HepG2 (cell line): ENCODE measurements at regions not wholly inside any gene's neighbourhood (a gene's known extent, or its start where the extent isn't known, plus 50 kb on each side); places are given as distances from the start of the nearest gene placed in this dataset.

ENCODE experiments used
- ATAC-seq: fragments of 200-7000 bp; cut with Tn5 transposase; 3 replicates; pipeline ENCODE4 v1.9.1; 2020; ENCODE audit warnings: mild to moderate bottlenecking, moderate library complexity
- BruUV-seq: library from RNA; stranded (reverse); fragments of 400-500 nt; replicated peaks from 2 replicates; lab custom pipeline; 2021; lab: Mats Ljungman, UMichigan
- CTCF ChIA-PET: fragments of 300-600 bp; formaldehyde crosslinking; extraction: SDS; loops from one replicate; lab custom pipeline; 2021; ENCODE audit warnings: low total read pairs, inconsistent platforms, low intra/inter-chr PET ratio; lab: Yijun Ruan, JAX
- POLR2A ChIA-PET: fragments of 350-600 bp; sonication (Branson Sonifier 250); formaldehyde crosslinking; loops from one replicate; lab custom pipeline; 2020; ENCODE audit warnings: antibody characterized with exemption, inconsistent platforms; lab: Yijun Ruan, JAX
- DNase-seq: peaks from one replicate; pipeline ENCODE4 v3.0.0-alpha.2; 2015; ENCODE audit warnings: low spot score
- FAIRE-seq: peaks from 3 replicates; lab custom pipeline; 2011; peaks lifted over from hg19 to GRCh38; lab: Jason Lieb, UNC
- H2AFZ ChIP-seq: one replicate; pipeline ENCODE4 v1.6.1; 2011; ENCODE audit warnings: low read length, inconsistent platforms
- H3K27ac ChIP-seq: fragments of 300-600 bp; 3 replicates; pipeline ENCODE4 v1.8.0; 2011; ENCODE audit warnings: mixed run types, mild to moderate bottlenecking, mixed read lengths, low read length, inconsistent platforms; ENCODE audit not compliant: insufficient read depth; ENCODE audit errors: extremely low read length
- H3K27me3 ChIP-seq, 2 experiments: fragments of 200-600 bp in 1 of 2; 2 replicates in 1 of 2; 3 replicates in 1 of 2; pipeline versions ENCODE4 v1.6.0 to v1.8.0; 2011; ENCODE audit warnings: low read length in 2 of 2, mild to moderate bottlenecking in 2 of 2, moderate library complexity in 2 of 2, inconsistent platforms in 1 of 2; ENCODE audit not compliant: insufficient read depth in 2 of 2, control insufficient read depth in 1 of 2
- H3K36me3 ChIP-seq, 2 experiments: fragments of 200-600 bp in 1 of 2; replicated peaks in 1 of 2; 2 replicates in 1 of 2; 3 replicates in 1 of 2; pipeline versions ENCODE4 v1.5.1 to v1.8.0; 2011; ENCODE audit warnings: low read length in 2 of 2, inconsistent platforms in 1 of 2; ENCODE audit not compliant: insufficient read depth in 2 of 2, control insufficient read depth in 1 of 2
- H3K4me1 ChIP-seq: 2 replicates; pipeline ENCODE4 v1.5.1; 2012; ENCODE audit warnings: low read length, inconsistent platforms; ENCODE audit not compliant: insufficient read depth
- H3K4me2 ChIP-seq: 2 replicates; pipeline ENCODE4 v1.6.0; 2011; ENCODE audit warnings: low read depth, low read length, inconsistent platforms
- H3K4me3 ChIP-seq, 3 experiments: fragments of 200-600 bp in 1 of 3; sonication (generic), shearing (Covaris generic) in 1 of 3; replicated peaks in 1 of 3; 2 replicates each; pipeline ENCODE4 v1.5.1; 2011 to 2016; ENCODE audit warnings: low read length in 3 of 3, inconsistent platforms in 2 of 3, low read depth in 2 of 3, mild to moderate bottlenecking in 2 of 3, control low read depth in 1 of 3, mixed read lengths in 1 of 3; ENCODE audit not compliant: insufficient read depth in 1 of 3
- H3K79me2 ChIP-seq: one replicate; pipeline ENCODE4 v1.6.1; 2011; ENCODE audit warnings: low read length, inconsistent platforms; ENCODE audit not compliant: insufficient read depth
- H3K9ac ChIP-seq: 2 replicates; pipeline ENCODE4 v1.6.0; 2011; ENCODE audit warnings: mild to moderate bottlenecking, low read depth, low read length, inconsistent platforms; ENCODE audit not compliant: insufficient read depth
- H3K9me3 ChIP-seq: 2 replicates; pipeline ENCODE4 v1.5.1; 2012; ENCODE audit warnings: mild to moderate bottlenecking, low read length
- H4K20me1 ChIP-seq: 2 replicates; pipeline ENCODE4 v1.6.0; 2011; ENCODE audit warnings: inconsistent platforms, mild to moderate bottlenecking, low read length, moderate library complexity; ENCODE audit not compliant: insufficient read depth
- CREM ChIP-seq, 2 experiments: sonication (generic) in 1 of 2; formaldehyde crosslinking in 1 of 2; IDR thresholded peaks; 2 replicates each; pipeline versions ENCODE4 v1.4.0 to v1.6.1; 2016 to 2020; ENCODE audit warnings: antibody characterized with exemption in 1 of 2, mild to moderate bottlenecking in 1 of 2, missing genetic modification reagents in 1 of 2
- KDM4B ChIP-seq: sonication (generic); formaldehyde crosslinking; IDR thresholded peaks from 2 replicates; pipeline ENCODE4 v1.4.0; 2020; ENCODE audit warnings: missing genetic modification reagents
- MAFK ChIP-seq, 2 experiments: IDR thresholded peaks in 1 of 2; conservative IDR thresholded peaks in 1 of 2; 2 replicates each; pipeline ENCODE4 v1.6.1; 2011; ENCODE audit warnings: improper control_type of control experiment in 2 of 2, low read length in 2 of 2
- NCOA1 ChIP-seq: sonication (generic); formaldehyde crosslinking; IDR thresholded peaks from 2 replicates; pipeline ENCODE4 v1.9.0; 2021; ENCODE audit warnings: missing genetic modification reagents
- NFE2L1 ChIP-seq: sonication (generic); formaldehyde crosslinking; IDR thresholded peaks from 2 replicates; pipeline ENCODE4 v1.4.0; 2020; ENCODE audit warnings: missing genetic modification reagents, mild to moderate bottlenecking, borderline replicate concordance
- TAF15 ChIP-seq: fragments of 200-400 bp; formaldehyde crosslinking; IDR thresholded peaks from one replicate; pipeline ENCODE4 v1.6.1; 2018; ENCODE audit warnings: mild to moderate bottlenecking, low read depth, low read length; ENCODE audit not compliant: poor library complexity, severe bottlenecking
- THYN1 ChIP-seq: sonication (generic); formaldehyde crosslinking; IDR thresholded peaks from 2 replicates; pipeline ENCODE4 v1.8.1; 2023; ENCODE audit warnings: low read depth, mild to moderate bottlenecking, moderate library complexity, missing genetic modification reagents, borderline replicate concordance
- ZNF431 ChIP-seq: sonication (generic); formaldehyde crosslinking; IDR thresholded peaks from 2 replicates; pipeline ENCODE4 v1.9.0; 2022; ENCODE audit warnings: missing genetic modification reagents, low read depth, mild to moderate bottlenecking, borderline replicate concordance
- WGBS: methylation state at CpG from one replicate; pipeline ENCODE4 v1.1.6; 2017; ENCODE audit warnings: low lambda C conversion rate; 5-methylcytosine and 5-hydroxymethylcytosine counted together
- in situ Hi-C: cut with HindIII; loops from 2 replicates; pipeline ENCODE4 v1.10.0; 2017; ENCODE audit warnings: low pct_unique_long_range_greater_than_20kb; ENCODE audit not compliant: extremely low pct_ligation_motif_present
- intact Hi-C: fragments of 100-400 bp; cut with micrococcal nuclease; formaldehyde crosslinking; loops from one replicate; pipeline ENCODE4 v1.10.0; 2022; ENCODE audit not compliant: unreplicated experiment
- TF ChIP-seq, protein P1 (sequence below): sonication (generic); formaldehyde crosslinking; IDR thresholded peaks from 2 replicates; pipeline ENCODE4 v1.4.0; 2020; ENCODE audit warnings: missing genetic modification reagents
- TF ChIP-seq, protein P2 (sequence below): sonication (generic); formaldehyde crosslinking; IDR thresholded peaks from 2 replicates; pipeline ENCODE4 v1.5.0; 2020; ENCODE audit warnings: mild to moderate bottlenecking, missing genetic modification reagents, borderline replicate concordance

DNA sequence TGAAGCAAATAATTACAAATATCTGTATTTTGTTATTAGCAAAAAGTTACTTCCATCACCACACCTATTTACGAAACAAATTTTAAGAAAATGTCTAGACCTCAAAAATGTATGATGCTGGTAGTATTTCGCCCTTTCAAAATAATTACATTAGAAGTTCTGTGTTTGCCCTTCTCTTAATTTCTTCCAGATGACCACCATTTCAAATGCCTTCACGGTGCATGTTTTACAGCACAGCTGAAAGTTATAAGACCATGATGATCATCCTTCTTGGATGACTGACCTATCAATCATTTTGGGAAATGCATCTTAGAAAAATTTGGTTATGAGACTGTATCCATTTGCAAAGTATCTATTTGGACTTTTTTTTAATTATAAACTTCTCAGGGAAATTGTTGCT lies 390.8 kb downstream of the SLITRK6 start:
- DNase-seq = no peak
- 26% methylated on average over 3 of the region's 3 CpGs for WGBS
- H3K4me3 ChIP-seq = no peak overlapping the region
- H3K27ac ChIP-seq = no peak overlapping the region
- no peaks in the 10 kb centered on the region for H3K27me3 ChIP-seq
- no peaks in the 10 kb centered on the region for H3K36me3 ChIP-seq
- no peak overlapping the region for H3K4me2 ChIP-seq
- no peaks in the 10 kb centered on the region for H3K79me2 ChIP-seq
- no peak overlapping the region for H2AFZ ChIP-seq
- no TSS peak for BruUV-seq
- CTCF ChIA-PET = no interaction called here
- no peak for ATAC-seq
- POLR2A ChIA-PET = no interaction called here
- no peak overlapping the region for H3K9ac ChIP-seq
- H3K4me1 ChIP-seq = no peaks in the 10 kb centered on the region
- in situ Hi-C loops (no loop called here), intact Hi-C loops (no loop called here)
- no peak for FAIRE-seq
- no peaks in the 10 kb centered on the region for H3K9me3 ChIP-seq
- H4K20me1 ChIP-seq = no peaks in the 10 kb centered on the region
- no peak for TF ChIP-seq NFE2L1 (CRISPR knock-in tag)
- TF ChIP-seq CREM (IDR thresholded peaks at IDR 0.05) = no peak
- no peak for TF ChIP-seq CREM (CRISPR knock-in tag; IDR thresholded peaks at IDR 0.05)
- TF ChIP-seq, protein P1, sequence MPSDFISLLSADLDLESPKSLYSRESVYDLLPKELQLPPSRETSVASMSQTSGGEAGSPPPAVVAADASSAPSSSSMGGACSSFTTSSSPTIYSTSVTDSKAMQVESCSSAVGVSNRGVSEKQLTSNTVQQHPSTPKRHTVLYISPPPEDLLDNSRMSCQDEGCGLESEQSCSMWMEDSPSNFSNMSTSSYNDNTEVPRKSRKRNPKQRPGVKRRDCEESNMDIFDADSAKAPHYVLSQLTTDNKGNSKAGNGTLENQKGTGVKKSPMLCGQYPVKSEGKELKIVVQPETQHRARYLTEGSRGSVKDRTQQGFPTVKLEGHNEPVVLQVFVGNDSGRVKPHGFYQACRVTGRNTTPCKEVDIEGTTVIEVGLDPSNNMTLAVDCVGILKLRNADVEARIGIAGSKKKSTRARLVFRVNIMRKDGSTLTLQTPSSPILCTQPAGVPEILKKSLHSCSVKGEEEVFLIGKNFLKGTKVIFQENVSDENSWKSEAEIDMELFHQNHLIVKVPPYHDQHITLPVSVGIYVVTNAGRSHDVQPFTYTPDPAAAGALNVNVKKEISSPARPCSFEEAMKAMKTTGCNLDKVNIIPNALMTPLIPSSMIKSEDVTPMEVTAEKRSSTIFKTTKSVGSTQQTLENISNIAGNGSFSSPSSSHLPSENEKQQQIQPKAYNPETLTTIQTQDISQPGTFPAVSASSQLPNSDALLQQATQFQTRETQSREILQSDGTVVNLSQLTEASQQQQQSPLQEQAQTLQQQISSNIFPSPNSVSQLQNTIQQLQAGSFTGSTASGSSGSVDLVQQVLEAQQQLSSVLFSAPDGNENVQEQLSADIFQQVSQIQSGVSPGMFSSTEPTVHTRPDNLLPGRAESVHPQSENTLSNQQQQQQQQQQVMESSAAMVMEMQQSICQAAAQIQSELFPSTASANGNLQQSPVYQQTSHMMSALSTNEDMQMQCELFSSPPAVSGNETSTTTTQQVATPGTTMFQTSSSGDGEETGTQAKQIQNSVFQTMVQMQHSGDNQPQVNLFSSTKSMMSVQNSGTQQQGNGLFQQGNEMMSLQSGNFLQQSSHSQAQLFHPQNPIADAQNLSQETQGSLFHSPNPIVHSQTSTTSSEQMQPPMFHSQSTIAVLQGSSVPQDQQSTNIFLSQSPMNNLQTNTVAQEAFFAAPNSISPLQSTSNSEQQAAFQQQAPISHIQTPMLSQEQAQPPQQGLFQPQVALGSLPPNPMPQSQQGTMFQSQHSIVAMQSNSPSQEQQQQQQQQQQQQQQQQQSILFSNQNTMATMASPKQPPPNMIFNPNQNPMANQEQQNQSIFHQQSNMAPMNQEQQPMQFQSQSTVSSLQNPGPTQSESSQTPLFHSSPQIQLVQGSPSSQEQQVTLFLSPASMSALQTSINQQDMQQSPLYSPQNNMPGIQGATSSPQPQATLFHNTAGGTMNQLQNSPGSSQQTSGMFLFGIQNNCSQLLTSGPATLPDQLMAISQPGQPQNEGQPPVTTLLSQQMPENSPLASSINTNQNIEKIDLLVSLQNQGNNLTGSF (CRISPR knock-in tag) = no peak
- no peak for TF ChIP-seq TAF15
- TF ChIP-seq MAFK (conservative IDR thresholded peaks at IDR 0.05 in 1 of 2, IDR thresholded peaks at IDR 0.05 in 1 of 2; ENCODE audit: low read length in 2 of 2) = no peak
- no peak for TF ChIP-seq ZNF431 (CRISPR knock-in tag)
- no peak for TF ChIP-seq THYN1 (CRISPR knock-in tag)
- TF ChIP-seq, protein P2, sequence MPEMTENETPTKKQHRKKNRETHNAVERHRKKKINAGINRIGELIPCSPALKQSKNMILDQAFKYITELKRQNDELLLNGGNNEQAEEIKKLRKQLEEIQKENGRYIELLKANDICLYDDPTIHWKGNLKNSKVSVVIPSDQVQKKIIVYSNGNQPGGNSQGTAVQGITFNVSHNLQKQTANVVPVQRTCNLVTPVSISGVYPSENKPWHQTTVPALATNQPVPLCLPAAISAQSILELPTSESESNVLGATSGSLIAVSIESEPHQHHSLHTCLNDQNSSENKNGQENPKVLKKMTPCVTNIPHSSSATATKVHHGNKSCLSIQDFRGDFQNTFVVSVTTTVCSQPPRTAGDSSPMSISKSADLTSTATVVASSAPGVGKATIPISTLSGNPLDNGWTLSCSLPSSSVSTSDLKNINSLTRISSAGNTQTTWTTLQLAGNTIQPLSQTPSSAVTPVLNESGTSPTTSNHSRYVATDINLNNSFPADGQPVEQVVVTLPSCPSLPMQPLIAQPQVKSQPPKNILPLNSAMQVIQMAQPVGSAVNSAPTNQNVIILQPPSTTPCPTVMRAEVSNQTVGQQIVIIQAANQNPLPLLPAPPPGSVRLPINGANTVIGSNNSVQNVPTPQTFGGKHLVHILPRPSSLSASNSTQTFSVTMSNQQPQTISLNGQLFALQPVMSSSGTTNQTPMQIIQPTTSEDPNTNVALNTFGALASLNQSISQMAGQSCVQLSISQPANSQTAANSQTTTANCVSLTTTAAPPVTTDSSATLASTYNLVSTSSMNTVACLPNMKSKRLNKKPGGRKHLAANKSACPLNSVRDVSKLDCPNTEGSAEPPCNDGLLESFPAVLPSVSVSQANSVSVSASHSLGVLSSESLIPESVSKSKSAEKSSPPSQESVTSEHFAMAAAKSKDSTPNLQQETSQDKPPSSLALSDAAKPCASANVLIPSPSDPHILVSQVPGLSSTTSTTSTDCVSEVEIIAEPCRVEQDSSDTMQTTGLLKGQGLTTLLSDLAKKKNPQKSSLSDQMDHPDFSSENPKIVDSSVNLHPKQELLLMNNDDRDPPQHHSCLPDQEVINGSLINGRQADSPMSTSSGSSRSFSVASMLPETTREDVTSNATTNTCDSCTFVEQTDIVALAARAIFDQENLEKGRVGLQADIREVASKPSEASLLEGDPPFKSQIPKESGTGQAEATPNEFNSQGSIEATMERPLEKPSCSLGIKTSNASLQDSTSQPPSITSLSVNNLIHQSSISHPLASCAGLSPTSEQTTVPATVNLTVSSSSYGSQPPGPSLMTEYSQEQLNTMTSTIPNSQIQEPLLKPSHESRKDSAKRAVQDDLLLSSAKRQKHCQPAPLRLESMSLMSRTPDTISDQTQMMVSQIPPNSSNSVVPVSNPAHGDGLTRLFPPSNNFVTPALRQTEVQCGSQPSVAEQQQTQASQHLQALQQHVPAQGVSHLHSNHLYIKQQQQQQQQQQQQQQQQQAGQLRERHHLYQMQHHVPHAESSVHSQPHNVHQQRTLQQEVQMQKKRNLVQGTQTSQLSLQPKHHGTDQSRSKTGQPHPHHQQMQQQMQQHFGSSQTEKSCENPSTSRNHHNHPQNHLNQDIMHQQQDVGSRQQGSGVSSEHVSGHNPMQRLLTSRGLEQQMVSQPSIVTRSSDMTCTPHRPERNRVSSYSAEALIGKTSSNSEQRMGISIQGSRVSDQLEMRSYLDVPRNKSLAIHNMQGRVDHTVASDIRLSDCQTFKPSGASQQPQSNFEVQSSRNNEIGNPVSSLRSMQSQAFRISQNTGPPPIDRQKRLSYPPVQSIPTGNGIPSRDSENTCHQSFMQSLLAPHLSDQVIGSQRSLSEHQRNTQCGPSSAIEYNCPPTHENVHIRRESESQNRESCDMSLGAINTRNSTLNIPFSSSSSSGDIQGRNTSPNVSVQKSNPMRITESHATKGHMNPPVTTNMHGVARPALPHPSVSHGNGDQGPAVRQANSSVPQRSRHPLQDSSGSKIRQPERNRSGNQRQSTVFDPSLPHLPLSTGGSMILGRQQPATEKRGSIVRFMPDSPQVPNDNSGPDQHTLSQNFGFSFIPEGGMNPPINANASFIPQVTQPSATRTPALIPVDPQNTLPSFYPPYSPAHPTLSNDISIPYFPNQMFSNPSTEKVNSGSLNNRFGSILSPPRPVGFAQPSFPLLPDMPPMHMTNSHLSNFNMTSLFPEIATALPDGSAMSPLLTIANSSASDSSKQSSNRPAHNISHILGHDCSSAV (CRISPR knock-in tag) = no peak
- TF ChIP-seq NCOA1 = no peak
- no peak for TF ChIP-seq KDM4B (CRISPR knock-in tag)
